ENCODE measurements at regions not wholly inside any gene's neighbourhood (a gene's known extent, or its start where the extent isn't known, plus 50 kb on each side); places are given as distances from the start of the nearest gene placed in this dataset.
"Not testable (repeated sequence)": the region's sequence is repeated elsewhere in the genome, so short reads cannot be mapped to it uniquely, and the experiment has no call there.

GRCh38 chr17:68700421-68700820, 99.3 kb upstream of the FAM20A start:
- DNase-seq (ENCODE audit: low spot score), result no peak

GRCh38 chr17:68699936-68700335, 98.8 kb upstream of the FAM20A start:
- no peak for DNase-seq (ENCODE audit: low spot score)

- DNase-seq (ENCODE audit: low spot score), result peak; percentile 7
These were observed 97.6 kb upstream of the FAM20A start for GRCh38 chr17:68698746-68699145.

GRCh38 chr17:68697850-68698361, 96.7 kb upstream of the FAM20A start:
- no peak for DNase-seq (ENCODE audit: low spot score)

GRCh38 chr17:68695659-68696058, 94.5 kb upstream of the FAM20A start:
- DNase-seq (ENCODE audit: low spot score), result no peak

- no peak for DNase-seq (ENCODE audit: low spot score)
These were observed 93.8 kb upstream of the FAM20A start for GRCh38 chr17:68694791-68695485.

GRCh38 chr17:68693896-68694295, 92.7 kb upstream of the FAM20A start:
- no peak for DNase-seq (ENCODE audit: low spot score)

- DNase-seq (ENCODE audit: low spot score), result no peak
These were observed 92.3 kb upstream of the FAM20A start for GRCh38 chr17:68693466-68693865.

- DNase-seq (ENCODE audit: low spot score), result no peak
These were observed 85.2 kb upstream of the FAM20A start for GRCh38 chr17:68686108-68686988.

- DNase-seq (ENCODE audit: low spot score), result no peak
These were observed 83.8 kb upstream of the FAM20A start for GRCh38 chr17:68684949-68685357.

GRCh38 chr17:68682903-68683302, 81.7 kb upstream of the FAM20A start:
- DNase-seq (ENCODE audit: low spot score), result no peak

- DNase-seq (ENCODE audit: low spot score), result no peak
These were observed 78.7 kb upstream of the FAM20A start for GRCh38 chr17:68679882-68680281.

- no peak for DNase-seq (ENCODE audit: low spot score)
These were observed 75.7 kb upstream of the FAM20A start for GRCh38 chr17:68676856-68677255.

GRCh38 chr17:68675723-68676122, 74.6 kb upstream of the FAM20A start:
- DNase-seq (ENCODE audit: low spot score), result no peak

- no peak for DNase-seq (ENCODE audit: low spot score)
These were observed 73.1 kb upstream of the FAM20A start for GRCh38 chr17:68674029-68674925.

- DNase-seq (ENCODE audit: low spot score), result no peak
These were observed 70.0 kb upstream of the FAM20A start for GRCh38 chr17:68670967-68671693.

GRCh38 chr17:68666438-68666837, 65.3 kb upstream of the FAM20A start:
- not testable (repeated sequence) for DNase-seq (ENCODE audit: low spot score)

- no peak for DNase-seq (ENCODE audit: low spot score)
These were observed 64.2 kb upstream of the FAM20A start for GRCh38 chr17:68665373-68665772.

GRCh38 chr17:68662479-68662878, 61.3 kb upstream of the FAM20A start:
- no peak for DNase-seq (ENCODE audit: low spot score)

GRCh38 chr17:68662037-68662432, 60.9 kb upstream of the FAM20A start:
- DNase-seq (ENCODE audit: low spot score), result no peak

- no peak for DNase-seq (ENCODE audit: low spot score)
These were observed 60.3 kb upstream of the FAM20A start for GRCh38 chr17:68661265-68662036.
